Astrocyte (in vitro differentiated cells and primary cell): ENCODE measurements at regions not wholly inside any gene's neighbourhood (a gene's known extent, or its start where the extent isn't known, plus 50 kb on each side); places are given as distances from the start of the nearest gene placed in this dataset.
"Not testable (repeated sequence)": the region's sequence is repeated elsewhere in the genome, so short reads cannot be mapped to it uniquely, and the experiment has no call there.

Source experiments
- DNase-seq: peaks from one replicate; pipeline ENCODE4 v3.0.0-alpha.2; 2010; ENCODE audit warnings: low read depth
- FAIRE-seq: peaks from 2 replicates; lab custom pipeline; 2011; peaks lifted over from hg19 to GRCh38; lab: Jason Lieb, UNC
- H2AFZ ChIP-seq: 2 replicates; pipeline ENCODE4 v1.6.0; 2012; ENCODE audit warnings: low read depth, low read length, inconsistent platforms
- H3K27ac ChIP-seq: 2 replicates; pipeline ENCODE4 v1.5.1; 2011; ENCODE audit warnings: low read depth, low read length, inconsistent platforms
- H3K27me3 ChIP-seq: 2 replicates; pipeline ENCODE4 v1.6.0; 2011; ENCODE audit warnings: low read length, inconsistent platforms; ENCODE audit not compliant: insufficient read depth
- H3K36me3 ChIP-seq: 2 replicates; pipeline ENCODE4 v1.5.1; 2011; ENCODE audit warnings: low read length, inconsistent platforms; ENCODE audit not compliant: insufficient read depth
- H3K4me1 ChIP-seq: 2 replicates; pipeline ENCODE4 v1.5.1; 2011; ENCODE audit warnings: low read length, inconsistent platforms; ENCODE audit not compliant: insufficient read depth
- H3K4me2 ChIP-seq: 2 replicates; pipeline ENCODE4 v1.6.0; 2012; ENCODE audit warnings: low read length, inconsistent platforms
- H3K4me3 ChIP-seq: 2 replicates; pipeline ENCODE4 v1.5.1; 2011; ENCODE audit warnings: low read depth, mild to moderate bottlenecking, low read length, inconsistent platforms; ENCODE audit not compliant: insufficient read depth
- H3K79me2 ChIP-seq: 2 replicates; pipeline ENCODE4 v1.6.0; 2012; ENCODE audit warnings: mild to moderate bottlenecking, low read length, inconsistent platforms; ENCODE audit not compliant: insufficient read depth
- H3K9ac ChIP-seq: 2 replicates; pipeline ENCODE4 v1.6.0; 2012; ENCODE audit warnings: mild to moderate bottlenecking, low read length, inconsistent platforms
- H3K9me3 ChIP-seq: 2 replicates; pipeline ENCODE4 v1.5.1; 2012; ENCODE audit warnings: low read depth, mild to moderate bottlenecking, low read length, inconsistent platforms; ENCODE audit not compliant: insufficient read depth
- H4K20me1 ChIP-seq: 2 replicates; pipeline ENCODE4 v1.6.0; 2012; ENCODE audit warnings: low read length, inconsistent platforms; ENCODE audit not compliant: insufficient read depth
- H3K27ac Mint-ChIP-seq: one replicate; pipeline ENCODE4 v1.8.0; 2021; ENCODE audit warnings: mild to moderate bottlenecking, mixed read lengths; ENCODE audit not compliant: unreplicated experiment
- H3K27me3 Mint-ChIP-seq: one replicate; pipeline ENCODE4 v1.8.0; 2021; ENCODE audit warnings: low read depth, mixed read lengths; ENCODE audit not compliant: unreplicated experiment
- H3K36me3 Mint-ChIP-seq: one replicate; pipeline ENCODE4 v1.8.0; 2021; ENCODE audit warnings: low read depth, mixed read lengths; ENCODE audit not compliant: unreplicated experiment
- H3K4me1 Mint-ChIP-seq: one replicate; pipeline ENCODE4 v1.8.0; 2021; ENCODE audit warnings: low read depth, mixed read lengths; ENCODE audit not compliant: unreplicated experiment
- H3K4me3 Mint-ChIP-seq: one replicate; pipeline ENCODE4 v1.8.0; 2021; ENCODE audit warnings: mild to moderate bottlenecking, moderate library complexity, mixed read lengths; ENCODE audit not compliant: unreplicated experiment
- H3K9me3 Mint-ChIP-seq: one replicate; pipeline ENCODE4 v1.8.0; 2021; ENCODE audit warnings: mild to moderate bottlenecking, mixed read lengths; ENCODE audit not compliant: unreplicated experiment
- EZH2 ChIP-seq: IDR thresholded peaks from 2 replicates; pipeline ENCODE4 v1.6.1; 2012; ENCODE audit warnings: mild to moderate bottlenecking, low read length, inconsistent platforms; ENCODE audit not compliant: insufficient read depth
- TF ChIP-seq, protein P1 (sequence below): IDR thresholded peaks from 2 replicates; pipeline ENCODE4 v1.5.1; 2011; ENCODE audit warnings: low read depth, mild to moderate bottlenecking, inconsistent platforms, low read length, moderate library complexity; ENCODE audit not compliant: insufficient read depth

DNA sequence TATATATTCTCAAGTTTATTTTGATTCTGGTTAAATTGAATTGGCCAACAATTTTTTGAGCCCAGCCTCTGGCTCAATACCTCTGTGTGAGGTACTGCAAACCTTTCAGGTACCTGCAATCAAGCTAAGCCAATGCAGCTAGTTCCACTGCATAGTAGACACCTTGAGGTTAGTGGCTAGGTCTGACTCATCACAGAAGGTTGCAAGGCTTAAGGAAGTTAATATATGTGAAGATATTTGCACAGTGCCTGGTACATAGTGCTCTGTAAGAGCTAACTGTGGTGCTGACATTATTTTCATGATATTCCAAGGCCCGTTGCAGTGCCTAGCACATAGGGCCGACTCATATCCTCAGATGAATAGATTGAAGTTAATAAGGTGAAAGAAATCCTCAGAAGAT is 330.5 kb upstream of the KAZN start:
- no peaks in the 10 kb centered on the region for H3K9me3 Mint-ChIP-seq
- DNase-seq = peak; percentile 33
- no peak overlapping the region for H3K9ac ChIP-seq
- H3K4me3 Mint-ChIP-seq = no peak overlapping the region
- no peaks in the 10 kb centered on the region for H3K79me2 ChIP-seq
- peaks cover 4% of the 10 kb centered on the region for H3K27me3 Mint-ChIP-seq
- no peak overlapping the region for H3K4me2 ChIP-seq
- peaks cover 6% of the 10 kb centered on the region for H3K9me3 ChIP-seq
- H4K20me1 ChIP-seq = no peaks in the 10 kb centered on the region
- no peak overlapping the region for H2AFZ ChIP-seq
- H3K27me3 ChIP-seq = no peaks in the 10 kb centered on the region
- no peaks in the 10 kb centered on the region for H3K36me3 Mint-ChIP-seq
- no peaks in the 10 kb centered on the region for H3K4me1 ChIP-seq
- H3K27ac ChIP-seq = no peak overlapping the region
- no peaks in the 10 kb centered on the region for H3K4me1 Mint-ChIP-seq
- H3K36me3 ChIP-seq = no peaks in the 10 kb centered on the region
- FAIRE-seq = no peak
- TF ChIP-seq, protein P1, sequence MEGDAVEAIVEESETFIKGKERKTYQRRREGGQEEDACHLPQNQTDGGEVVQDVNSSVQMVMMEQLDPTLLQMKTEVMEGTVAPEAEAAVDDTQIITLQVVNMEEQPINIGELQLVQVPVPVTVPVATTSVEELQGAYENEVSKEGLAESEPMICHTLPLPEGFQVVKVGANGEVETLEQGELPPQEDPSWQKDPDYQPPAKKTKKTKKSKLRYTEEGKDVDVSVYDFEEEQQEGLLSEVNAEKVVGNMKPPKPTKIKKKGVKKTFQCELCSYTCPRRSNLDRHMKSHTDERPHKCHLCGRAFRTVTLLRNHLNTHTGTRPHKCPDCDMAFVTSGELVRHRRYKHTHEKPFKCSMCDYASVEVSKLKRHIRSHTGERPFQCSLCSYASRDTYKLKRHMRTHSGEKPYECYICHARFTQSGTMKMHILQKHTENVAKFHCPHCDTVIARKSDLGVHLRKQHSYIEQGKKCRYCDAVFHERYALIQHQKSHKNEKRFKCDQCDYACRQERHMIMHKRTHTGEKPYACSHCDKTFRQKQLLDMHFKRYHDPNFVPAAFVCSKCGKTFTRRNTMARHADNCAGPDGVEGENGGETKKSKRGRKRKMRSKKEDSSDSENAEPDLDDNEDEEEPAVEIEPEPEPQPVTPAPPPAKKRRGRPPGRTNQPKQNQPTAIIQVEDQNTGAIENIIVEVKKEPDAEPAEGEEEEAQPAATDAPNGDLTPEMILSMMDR = no peak
- no peak for TF ChIP-seq EZH2
- H3K4me3 ChIP-seq = no peak overlapping the region
- H3K27ac Mint-ChIP-seq = no peak overlapping the region

DNA sequence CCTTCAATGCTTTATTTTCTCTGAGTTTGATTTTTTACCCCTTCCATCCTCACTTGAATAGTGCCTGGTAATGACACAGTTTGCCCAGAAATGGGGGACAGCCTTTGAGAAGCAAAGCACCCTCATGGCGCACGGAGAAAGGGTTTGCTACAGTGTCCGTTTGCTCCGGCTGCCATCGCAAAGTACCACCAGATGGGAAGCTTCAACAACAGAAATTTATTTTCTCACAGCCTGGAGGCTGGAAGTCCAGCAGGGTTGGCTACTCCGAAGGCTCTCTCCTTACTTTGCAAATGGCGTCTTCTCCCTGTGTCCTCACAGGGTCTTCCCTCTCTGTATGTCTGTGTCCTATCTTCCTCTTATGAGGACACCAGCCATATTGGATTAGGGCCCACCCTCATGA is 327.7 kb upstream of the KAZN start:
- H3K27ac ChIP-seq = no peak overlapping the region
- DNase-seq (no peak), FAIRE-seq (no peak)
- H4K20me1 ChIP-seq = no peaks in the 10 kb centered on the region
- no peaks in the 10 kb centered on the region for H3K36me3 ChIP-seq
- no peaks in the 10 kb centered on the region for H3K79me2 ChIP-seq
- H3K4me1 ChIP-seq = no peaks in the 10 kb centered on the region
- H3K9ac ChIP-seq = no peak overlapping the region
- H3K4me1 Mint-ChIP-seq = no peaks in the 10 kb centered on the region
- peaks cover 6% of the 10 kb centered on the region for H3K9me3 ChIP-seq
- H2AFZ ChIP-seq = no peak overlapping the region
- no peaks in the 10 kb centered on the region for H3K36me3 Mint-ChIP-seq
- H3K4me3 Mint-ChIP-seq = no peak overlapping the region
- H3K9me3 Mint-ChIP-seq = peaks cover 2% of the 10 kb centered on the region
- no peak overlapping the region for H3K4me2 ChIP-seq
- TF ChIP-seq, protein P1 = no peak
- TF ChIP-seq EZH2 = no peak
- H3K4me3 ChIP-seq = no peak overlapping the region
- H3K27me3 Mint-ChIP-seq = no peaks in the 10 kb centered on the region
- no peak overlapping the region for H3K27ac Mint-ChIP-seq
- H3K27me3 ChIP-seq = no peaks in the 10 kb centered on the region

DNA sequence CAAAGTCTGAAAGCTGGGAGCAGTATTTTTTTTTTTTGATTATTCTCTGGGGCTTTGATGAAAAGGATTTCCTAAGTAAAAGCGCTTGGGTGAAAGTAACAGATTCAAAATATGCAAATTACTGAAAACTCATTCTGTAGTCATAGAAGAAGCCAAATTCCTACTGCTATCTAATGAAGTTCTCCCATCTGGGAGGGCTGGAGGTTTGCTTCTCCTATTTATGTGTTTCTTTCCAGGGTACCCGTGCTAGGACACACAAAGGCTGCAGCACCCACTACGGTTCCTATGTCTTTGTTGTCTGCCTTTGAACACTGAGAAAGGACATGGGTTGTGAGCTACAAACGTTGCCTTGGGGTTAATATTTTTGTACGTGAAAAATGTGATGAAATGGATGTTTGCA is 324.7 kb upstream of the KAZN start:
- no peaks in the 10 kb centered on the region for H3K36me3 Mint-ChIP-seq

DNA sequence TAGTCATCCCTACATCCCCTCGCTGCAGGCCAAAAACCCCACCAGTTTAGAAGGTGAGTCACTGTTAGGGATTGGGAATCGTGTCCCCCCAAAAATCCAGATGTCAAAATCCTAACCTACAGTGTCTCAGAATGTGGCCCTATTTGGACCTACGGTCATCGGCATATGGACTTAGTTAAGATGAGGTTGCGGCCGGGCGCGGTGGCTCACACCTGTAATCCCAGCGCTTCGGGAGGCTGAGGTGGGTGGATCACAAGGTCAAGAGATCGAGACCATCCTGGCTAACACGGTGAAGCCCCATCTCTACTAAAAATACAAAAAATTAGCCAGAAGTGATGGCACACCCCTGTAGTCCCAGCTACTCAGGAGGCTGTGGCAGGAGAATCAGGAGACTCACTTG is 318.6 kb upstream of the KAZN start:
- H3K79me2 ChIP-seq, H3K4me1 Mint-ChIP-seq, H3K27me3 Mint-ChIP-seq, H4K20me1 ChIP-seq, H3K4me2 ChIP-seq, FAIRE-seq, H3K9me3 Mint-ChIP-seq, H2AFZ ChIP-seq, H3K9ac ChIP-seq, H3K36me3 Mint-ChIP-seq, H3K27me3 ChIP-seq, H3K4me1 ChIP-seq, H3K4me3 ChIP-seq, H3K4me3 Mint-ChIP-seq, DNase-seq, H3K36me3 ChIP-seq, H3K27ac Mint-ChIP-seq, H3K27ac ChIP-seq, H3K9me3 ChIP-seq: not testable (repeated sequence)

More for the DNA sequence above, 324.7 kb upstream of the KAZN start:
- Histone ChIP-seq H3K27ac (no peak overlapping the region), H3K79me2 (no peaks in the 10 kb centered on the region), H3K4me2 (no peak overlapping the region), H3K9ac (no peak overlapping the region), H3K36me3 (no peaks in the 10 kb centered on the region), H3K4me3 (no peak overlapping the region), H3K4me1 (no peaks in the 10 kb centered on the region), H2AFZ (no peak overlapping the region), H3K27me3 (no peaks in the 10 kb centered on the region), H4K20me1 (no peaks in the 10 kb centered on the region), H3K9me3 (peaks cover 6% of the 10 kb centered on the region)
- Mint-ChIP-seq H3K4me1 (no peaks in the 10 kb centered on the region), H3K9me3 (peaks cover 2% of the 10 kb centered on the region), H3K4me3 (no peak overlapping the region), H3K27ac (no peak overlapping the region), H3K27me3 (no peaks in the 10 kb centered on the region)
- no peak for FAIRE-seq
- no peak for DNase-seq
- TF ChIP-seq, protein P1 = no peak
- no peak for TF ChIP-seq EZH2
